H9 (cell line): ENCODE measurements at regions not wholly inside any gene's neighbourhood (a gene's known extent, or its start where the extent isn't known, plus 50 kb on each side); places are given as distances from the start of the nearest gene placed in this dataset.

Experiments used
- DNase-seq: peaks from one replicate; pipeline ENCODE4 v3.0.0-alpha.2; 2017
- H2AFZ ChIP-seq: one replicate; pipeline ENCODE4 v1.6.1; 2013; ENCODE audit warnings: mild to moderate bottlenecking, low read length, control low read depth, moderate library complexity
- H2AK5ac ChIP-seq: 2 replicates; pipeline ENCODE4 v1.6.1; 2013; ENCODE audit warnings: low read length, control low read depth, mixed read lengths; ENCODE audit not compliant: insufficient read length
- H2BK120ac ChIP-seq: one replicate; pipeline ENCODE4 v1.6.1; 2013; ENCODE audit warnings: low read depth, mild to moderate bottlenecking, low read length, control low read depth, inconsistent platforms; ENCODE audit not compliant: poor library complexity, severe bottlenecking
- H2BK12ac ChIP-seq: 2 replicates; pipeline ENCODE4 v1.6.1; 2013; ENCODE audit warnings: low read length, control low read depth, mixed read lengths, low read depth; ENCODE audit not compliant: insufficient read length
- H2BK15ac ChIP-seq: 2 replicates; pipeline ENCODE4 v1.6.1; 2013; ENCODE audit warnings: low read depth, low read length, control low read depth
- H2BK20ac ChIP-seq: one replicate; pipeline ENCODE4 v1.6.1; 2013; ENCODE audit warnings: low read depth, mild to moderate bottlenecking, low read length, control low read depth, inconsistent platforms; ENCODE audit not compliant: poor library complexity, severe bottlenecking
- H2BK5ac ChIP-seq: 2 replicates; pipeline ENCODE4 v1.6.1; 2013; ENCODE audit warnings: low read length, control low read depth, mixed read lengths; ENCODE audit not compliant: insufficient read length
- H3K14ac ChIP-seq: 2 replicates; pipeline ENCODE4 v1.6.1; 2013; ENCODE audit warnings: low read length, control low read depth; ENCODE audit not compliant: insufficient read depth
- H3K18ac ChIP-seq: 2 replicates; pipeline ENCODE4 v1.6.1; 2013; ENCODE audit warnings: low read depth, mild to moderate bottlenecking, mixed read lengths, low read length, control low read depth; ENCODE audit not compliant: insufficient read length
- H3K23ac ChIP-seq: 2 replicates; pipeline ENCODE4 v1.6.1; 2013; ENCODE audit warnings: low read length, control low read depth, mixed read lengths, low read depth; ENCODE audit not compliant: insufficient read length
- H3K23me2 ChIP-seq: 2 replicates; pipeline ENCODE4 v1.6.1; 2013; ENCODE audit warnings: low read depth, mild to moderate bottlenecking, mixed read lengths, low read length, control low read depth; ENCODE audit not compliant: insufficient read length, poor library complexity, severe bottlenecking
- H3K27ac ChIP-seq: 2 replicates; pipeline ENCODE4 v1.5.1; 2013; ENCODE audit warnings: low read length, control low read depth, mixed read lengths, low read depth; ENCODE audit not compliant: insufficient read length
- H3K27me3 ChIP-seq: 2 replicates; pipeline ENCODE4 v1.6.1; 2013; ENCODE audit warnings: low read length, control low read depth, inconsistent platforms; ENCODE audit not compliant: insufficient read depth
- H3K4ac ChIP-seq: 2 replicates; pipeline ENCODE4 v1.6.1; 2013; ENCODE audit warnings: low read depth, mild to moderate bottlenecking, control low read depth, inconsistent platforms, low read length, moderate library complexity
- H3K4me1 ChIP-seq: 2 replicates; pipeline ENCODE4 v1.6.1; 2013; ENCODE audit warnings: low read length, control low read depth, inconsistent platforms; ENCODE audit not compliant: insufficient read depth
- H3K4me2 ChIP-seq: 2 replicates; pipeline ENCODE4 v1.6.1; 2013; ENCODE audit warnings: low read length, control low read depth, mixed read lengths; ENCODE audit not compliant: insufficient read length, insufficient read depth
- H3K56ac ChIP-seq: 2 replicates; pipeline ENCODE4 v1.6.1; 2013; ENCODE audit warnings: low read depth, mild to moderate bottlenecking, mixed read lengths, low read length, control low read depth; ENCODE audit not compliant: insufficient read length
- H3K79me1 ChIP-seq: 2 replicates; pipeline ENCODE4 v1.6.1; 2013; ENCODE audit warnings: low read depth, mild to moderate bottlenecking, moderate library complexity, low read length, control low read depth, inconsistent platforms; ENCODE audit not compliant: insufficient read depth, poor library complexity, severe bottlenecking
- H3K79me2 ChIP-seq: 2 replicates; pipeline ENCODE4 v1.6.1; 2013; ENCODE audit warnings: low read length, control low read depth, inconsistent platforms; ENCODE audit not compliant: insufficient read depth
- H3K9ac ChIP-seq: 2 replicates; pipeline ENCODE4 v1.6.1; 2013; ENCODE audit warnings: low read length, control low read depth, mixed read lengths; ENCODE audit not compliant: insufficient read length; ENCODE audit errors: extremely low read depth
- H3K9me3 ChIP-seq: one replicate; pipeline ENCODE4 v1.6.1; 2013; ENCODE audit warnings: low read depth, low read length, inconsistent platforms; ENCODE audit not compliant: control insufficient read depth
- H3T11ph ChIP-seq: one replicate; pipeline ENCODE4 v1.6.1; 2013; ENCODE audit warnings: mild to moderate bottlenecking, low read length, control low read depth, inconsistent platforms
- H4K20me1 ChIP-seq: one replicate; pipeline ENCODE4 v1.6.1; 2013; ENCODE audit not compliant: control insufficient read depth, insufficient read length, insufficient read depth
- H4K5ac ChIP-seq: 2 replicates; pipeline ENCODE4 v1.6.1; 2013; ENCODE audit warnings: low read depth, mild to moderate bottlenecking, mixed read lengths, low read length, control low read depth; ENCODE audit not compliant: insufficient read length
- H4K8ac ChIP-seq: replicated peaks from 2 replicates; pipeline ENCODE4 v1.6.1; 2013; ENCODE audit warnings: low read length, control low read depth, mixed read lengths, low read depth; ENCODE audit not compliant: insufficient read length
- H4K91ac ChIP-seq: 2 replicates; pipeline ENCODE4 v1.6.1; 2013; ENCODE audit warnings: low read depth, mild to moderate bottlenecking, moderate library complexity, mixed read lengths, low read length, control low read depth; ENCODE audit not compliant: insufficient read length
- H3K27ac Mint-ChIP-seq, 3 experiments: 2 replicates in 2 of 3; 3 replicates in 1 of 3; pipeline ENCODE4 v1.8.0; 2020 to 2021; ENCODE audit warnings: mixed read lengths in 3 of 3, mild to moderate bottlenecking in 1 of 3, moderate library complexity in 1 of 3
- H3K27me3 Mint-ChIP-seq: 2 replicates; pipeline ENCODE4 v1.8.0; 2021; ENCODE audit warnings: low read depth, mild to moderate bottlenecking, moderate library complexity, mixed read lengths
- H3K36me3 Mint-ChIP-seq, 3 experiments: 2 replicates in 2 of 3; 3 replicates in 1 of 3; pipeline ENCODE4 v1.8.0; 2020 to 2021; ENCODE audit warnings: low read depth in 3 of 3, mixed read lengths in 3 of 3; ENCODE audit not compliant: insufficient read depth in 1 of 3
- H3K4me1 Mint-ChIP-seq, 2 experiments: 2 replicates each; pipeline ENCODE4 v1.8.0; 2020; ENCODE audit warnings: mixed read lengths in 2 of 2
- H3K4me3 Mint-ChIP-seq, 2 experiments: 2 replicates in 1 of 2; 3 replicates in 1 of 2; pipeline ENCODE4 v1.8.0; 2020 to 2021; ENCODE audit warnings: mild to moderate bottlenecking in 2 of 2, mixed read lengths in 2 of 2, moderate library complexity in 1 of 2
- H3K9me3 Mint-ChIP-seq, 2 experiments: 2 replicates in 1 of 2; 3 replicates in 1 of 2; pipeline ENCODE4 v1.8.0; 2020; ENCODE audit warnings: mild to moderate bottlenecking in 2 of 2, mixed read lengths in 2 of 2, moderate library complexity in 1 of 2
- CTCF ChIP-seq: fragments of 200-600 bp; sonication (generic); conservative IDR thresholded peaks from 3 replicates; pipeline ENCODE4 v1.8.0; 2021; ENCODE audit warnings: antibody characterized with exemption, mild to moderate bottlenecking
- WGBS: extraction: QIAGEN DNeasy Blood & Tissue Kit; methylation state at CpG from one replicate; pipeline ENCODE4 v1.1.7; 2013; ENCODE audit warnings: missing lambda C conversion rate, low lambda C conversion rate, mixed read lengths; ENCODE audit not compliant: insufficient read length; ENCODE audit errors: extremely low coverage; 5-methylcytosine and 5-hydroxymethylcytosine counted together

DNA sequence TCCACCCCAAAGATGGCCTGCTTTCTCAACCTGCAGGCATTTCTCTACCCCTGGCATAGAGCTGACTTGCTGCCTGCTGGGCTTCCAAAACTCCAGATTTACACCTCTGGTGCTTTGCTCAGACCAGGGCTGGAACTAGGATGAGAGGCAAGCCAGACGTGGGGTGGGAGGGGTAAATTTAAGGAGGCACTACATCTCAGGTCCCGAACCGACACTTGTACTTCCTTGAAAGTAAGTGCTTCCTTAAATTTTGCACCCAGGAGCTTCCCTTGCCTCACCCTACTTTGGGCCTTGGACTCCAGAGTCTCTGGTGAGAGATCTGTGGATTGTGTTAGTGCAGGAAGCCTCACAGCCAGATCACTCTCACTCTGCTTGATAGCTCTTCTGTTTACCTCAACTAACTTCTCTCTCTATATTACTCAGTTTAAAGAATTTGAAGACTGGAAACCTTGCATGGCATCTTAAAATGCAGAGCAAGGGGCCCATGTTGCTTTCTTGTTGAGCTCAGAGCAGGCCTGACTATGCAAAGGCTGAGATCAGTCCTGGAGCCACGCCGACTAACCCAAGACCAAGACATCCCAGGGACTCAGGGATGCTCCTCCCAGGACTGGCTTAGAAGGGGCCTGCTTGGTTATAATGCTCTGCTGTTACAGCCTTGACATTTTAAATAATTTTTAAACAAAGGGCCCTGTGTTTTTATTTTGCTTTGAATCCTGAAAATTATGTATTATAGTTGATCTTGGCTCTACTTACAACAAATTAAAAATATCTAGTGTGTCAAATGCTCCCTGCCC is 145.0 kb upstream of the LEF1 start:
- H3K4me1 Mint-ChIP-seq, result peaks cover 2 to 3% of the 10 kb centered on the region in 2 experiments; a peak in 3 of 4 replicates
- no peaks in the 10 kb centered on the region for H3K4me1 ChIP-seq
- no peak overlapping the region for H3K27ac ChIP-seq
- WGBS, result no CpG with 5 or more reads among the region's 5 CpGs
- H3K14ac ChIP-seq, result no peak overlapping the region
- no peak overlapping the region for H2BK15ac ChIP-seq
- no peak overlapping the region for H3K9ac ChIP-seq
- H3K23ac ChIP-seq, result no peak overlapping the region
- H3K4me3 Mint-ChIP-seq, result no peak overlapping the region
- no peak overlapping the region for H3K4me2 ChIP-seq
- peaks cover 0 to 8% (median 6%) of the 10 kb centered on the region in 3 experiments; a peak in 3 of 7 replicates for H3K36me3 Mint-ChIP-seq
- peaks cover 16% of the 10 kb centered on the region in 2 experiments for H3K9me3 Mint-ChIP-seq
- no peaks in the 10 kb centered on the region for H3K79me1 ChIP-seq
- H3K18ac ChIP-seq, result no peak overlapping the region
- H3K23me2 ChIP-seq, result no peaks in the 10 kb centered on the region
- H4K20me1 ChIP-seq, result no peaks in the 10 kb centered on the region
- no peaks in the 10 kb centered on the region for H3K27me3 Mint-ChIP-seq
- DNase-seq, result no peak
- H4K5ac ChIP-seq, result no peak overlapping the region
- H3K79me2 ChIP-seq, result no peaks in the 10 kb centered on the region
- no peak overlapping the region for H3K4ac ChIP-seq
- H2BK5ac ChIP-seq, result no peak overlapping the region
- H2BK20ac ChIP-seq, result no peak overlapping the region
- H2AFZ ChIP-seq, result no peak overlapping the region
- no peak overlapping the region for H2AK5ac ChIP-seq
- H3K27me3 ChIP-seq, result no peaks in the 10 kb centered on the region
- H4K91ac ChIP-seq, result no peak overlapping the region
- H3K56ac ChIP-seq, result no peak overlapping the region
- no peak overlapping the region for H4K8ac ChIP-seq
- no peak overlapping the region; a peak in 1 of 7 replicates for H3K27ac Mint-ChIP-seq
- H3T11ph ChIP-seq, result no peak overlapping the region
- no peak for TF ChIP-seq CTCF
- no peak overlapping the region for H2BK120ac ChIP-seq
- H2BK12ac ChIP-seq, result no peak overlapping the region
- no peaks in the 10 kb centered on the region for H3K9me3 ChIP-seq
